Thymus (tissue), 11 donors: ENCODE measurements at regions not wholly inside any gene's neighbourhood (a gene's known extent, or its start where the extent isn't known, plus 50 kb on each side); places are given as distances from the start of the nearest gene placed in this dataset.
"Not testable (repeated sequence)": the region's sequence is repeated elsewhere in the genome, so short reads cannot be mapped to it uniquely, and the experiment has no call there.

ENCODE experiments used
- DNase-seq, 9 donors: peaks; one replicate each; pipeline ENCODE4 v3.0.0-alpha.2; 2013; ENCODE audit warnings: low spot score in 9 of 9, low read depth in 6 of 9, missing footprints in 1 of 9
- H3K27ac ChIP-seq, 2 donors: one replicate each; pipeline ENCODE4 v1.5.1; 2013; ENCODE audit warnings: control low read depth in 1 of 2, low read depth in 1 of 2, low read length in 1 of 2, mild to moderate bottlenecking in 1 of 2, moderate library complexity in 1 of 2
- H3K27me3 ChIP-seq, 2 donors: one replicate each; pipeline ENCODE4 v1.5.1; 2013; ENCODE audit warnings: low read length in 1 of 2; ENCODE audit not compliant: control insufficient read depth in 2 of 2, insufficient read depth in 1 of 2
- H3K36me3 ChIP-seq, 2 donors: one replicate each; pipeline ENCODE4 v1.5.1; 2013; ENCODE audit warnings: low read length in 1 of 2, mild to moderate bottlenecking in 1 of 2, moderate library complexity in 1 of 2; ENCODE audit not compliant: control insufficient read depth in 2 of 2, insufficient read depth in 2 of 2
- H3K4me1 ChIP-seq, 2 donors: one replicate each; pipeline ENCODE4 v1.5.1; 2013; ENCODE audit warnings: low read length in 2 of 2; ENCODE audit not compliant: control insufficient read depth in 2 of 2, insufficient read depth in 2 of 2
- H3K4me3 ChIP-seq, 2 donors: one replicate each; pipeline ENCODE4 v1.5.1; 2013; ENCODE audit warnings: low read length in 2 of 2, control low read depth in 1 of 2, mild to moderate bottlenecking in 1 of 2
- H3K9me3 ChIP-seq, 2 donors: one replicate each; pipeline ENCODE4 v1.5.1; 2013; ENCODE audit warnings: low read length in 1 of 2, mild to moderate bottlenecking in 1 of 2; ENCODE audit not compliant: control insufficient read depth in 2 of 2, insufficient read depth in 1 of 2
- WGBS: extraction: QIAGEN DNeasy Blood & Tissue Kit; methylation state at CpG from one replicate; pipeline ENCODE4 v1.1.7; 2013; 5-methylcytosine and 5-hydroxymethylcytosine counted together
- donor health status: healthy.

GRCh38 chr7:81162771-81163525 is 244.1 kb upstream of the SEMA3C start:
- Histone ChIP-seq H3K36me3 (no peaks in the 10 kb centered on the region), H3K9me3 (no peaks in the 10 kb centered on the region), H3K4me1 (no peaks in the 10 kb centered on the region), H3K27ac (no peak overlapping the region), H3K4me3 (no peak overlapping the region), H3K27me3 (no peaks in the 10 kb centered on the region)
- 88% methylated on average over 7 of the region's 7 CpGs for WGBS
- DNase-seq: no peak

GRCh38 chr7:81162234-81162633 is 243.4 kb upstream of the SEMA3C start:
- no peaks in the 10 kb centered on the region for H3K36me3 ChIP-seq
- H3K27me3 ChIP-seq: no peaks in the 10 kb centered on the region
- no peak overlapping the region for H3K4me3 ChIP-seq
- no peaks in the 10 kb centered on the region for H3K4me1 ChIP-seq
- H3K27ac ChIP-seq: no peak overlapping the region
- 98% methylated on average over 4 of the region's 4 CpGs for WGBS
- DNase-seq: no peak
- H3K9me3 ChIP-seq: no peaks in the 10 kb centered on the region

GRCh38 chr7:81161451-81162075 is 242.7 kb upstream of the SEMA3C start:
- 91% methylated on average over 6 of the region's 6 CpGs for WGBS
- no peaks in the 10 kb centered on the region for H3K9me3 ChIP-seq
- H3K4me1 ChIP-seq: no peaks in the 10 kb centered on the region
- no peak overlapping the region for H3K4me3 ChIP-seq
- H3K36me3 ChIP-seq: no peaks in the 10 kb centered on the region
- no peak overlapping the region for H3K27ac ChIP-seq
- H3K27me3 ChIP-seq: no peaks in the 10 kb centered on the region
- DNase-seq: no peak

- Histone ChIP-seq H3K27me3 (no peaks in the 10 kb centered on the region), H3K9me3 (no peaks in the 10 kb centered on the region), H3K27ac (no peak overlapping the region), H3K36me3 (no peaks in the 10 kb centered on the region), H3K4me1 (no peaks in the 10 kb centered on the region), H3K4me3 (no peak overlapping the region)
- WGBS: 96% methylated on average over 2 of the region's 2 CpGs
- no peak for DNase-seq
Measured at GRCh38 chr7:81159402-81159801, 240.6 kb upstream of the SEMA3C start.

- Histone ChIP-seq H3K9me3 (no peaks in the 10 kb centered on the region), H3K27ac (no peak overlapping the region), H3K4me1 (no peaks in the 10 kb centered on the region), H3K4me3 (no peak overlapping the region), H3K36me3 (no peaks in the 10 kb centered on the region), H3K27me3 (no peaks in the 10 kb centered on the region)
- 91% methylated on average over 3 of the region's 3 CpGs for WGBS
- DNase-seq: no peak
Measured at GRCh38 chr7:81158189-81158588, 239.3 kb upstream of the SEMA3C start.

- Histone ChIP-seq H3K9me3 (no peaks in the 10 kb centered on the region), H3K4me1 (no peaks in the 10 kb centered on the region), H3K36me3 (no peaks in the 10 kb centered on the region), H3K27ac (no peak overlapping the region), H3K27me3 (no peaks in the 10 kb centered on the region), H3K4me3 (no peak overlapping the region)
- no peak for DNase-seq
- 97% methylated on average over 4 of the region's 4 CpGs for WGBS
Measured at GRCh38 chr7:81155654-81156373, 237.0 kb upstream of the SEMA3C start.

GRCh38 chr7:81154565-81154964 is 235.7 kb upstream of the SEMA3C start:
- WGBS: 91% methylated on average over 1 of the region's 1 CpG
- H3K27me3 ChIP-seq: no peaks in the 10 kb centered on the region
- H3K36me3 ChIP-seq: no peaks in the 10 kb centered on the region
- H3K27ac ChIP-seq: no peak overlapping the region
- H3K4me1 ChIP-seq: no peaks in the 10 kb centered on the region
- H3K4me3 ChIP-seq: no peak overlapping the region
- no peak for DNase-seq
- H3K9me3 ChIP-seq: no peaks in the 10 kb centered on the region

GRCh38 chr7:81152925-81153324 is 234.1 kb upstream of the SEMA3C start:
- over 99% methylated on average over 9 of the region's 9 CpGs for WGBS
- not testable (repeated sequence) for H3K9me3 ChIP-seq, DNase-seq, H3K4me3 ChIP-seq, H3K4me1 ChIP-seq, H3K36me3 ChIP-seq, H3K27ac ChIP-seq, H3K27me3 ChIP-seq

- H3K4me1 ChIP-seq: no peaks in the 10 kb centered on the region
- no peaks in the 10 kb centered on the region for H3K36me3 ChIP-seq
- WGBS: 94% methylated on average over 1 of the region's 1 CpG
- no peak overlapping the region for H3K27ac ChIP-seq
- no peak overlapping the region for H3K4me3 ChIP-seq
- H3K27me3 ChIP-seq: no peaks in the 10 kb centered on the region
- DNase-seq: no peak
- no peaks in the 10 kb centered on the region for H3K9me3 ChIP-seq
Measured at GRCh38 chr7:81150951-81151361, 232.1 kb upstream of the SEMA3C start.
